ENCODE measurements at regions not wholly inside any gene's neighbourhood (a gene's known extent, or its start where the extent isn't known, plus 50 kb on each side); places are given as distances from the start of the nearest gene placed in this dataset.
"Not testable (repeated sequence)": the region's sequence is repeated elsewhere in the genome, so short reads cannot be mapped to it uniquely, and the experiment has no call there.

DNA sequence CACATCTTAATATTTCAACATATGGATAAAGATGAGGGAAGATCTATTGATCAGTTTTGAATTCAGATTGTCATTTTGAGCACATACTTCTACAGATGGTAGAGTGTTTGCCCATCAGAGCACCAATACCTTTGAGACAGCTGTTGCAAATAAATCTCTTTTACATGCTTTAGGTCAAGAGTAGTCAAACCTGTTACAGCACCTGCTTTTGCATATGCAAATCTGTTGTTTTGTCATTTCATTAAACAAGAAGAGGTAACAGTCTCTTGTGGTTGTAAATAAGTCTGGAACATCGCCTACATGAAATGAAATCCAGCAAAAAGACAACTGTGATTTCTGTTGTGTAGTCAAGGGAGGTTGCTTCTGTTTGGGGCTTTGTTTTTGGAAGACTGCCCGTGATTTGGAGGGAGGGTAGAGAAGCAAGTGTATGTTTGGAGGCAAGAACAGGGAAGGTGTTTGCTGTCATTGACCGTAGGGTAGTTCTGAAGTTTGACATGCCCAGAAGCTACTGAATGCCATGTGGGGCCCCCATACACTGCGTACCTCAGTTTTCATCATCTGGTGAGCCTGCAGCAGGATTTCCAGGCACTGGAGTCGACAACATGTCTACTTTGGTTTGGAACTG, 233.6 kb upstream of the PPP1R3A start:
- H3K4me3 ChIP-seq (ENCODE audit: low read length in 2 of 2), result no peak overlapping the region
- no peak for DNase-seq (ENCODE audit: low read depth in 6 of 9, low spot score in 9 of 9)
- no peak overlapping the region for H3K27ac ChIP-seq (ENCODE audit: low read depth in 1 of 2, low read length in 1 of 2)
- no peaks in the 10 kb centered on the region for H3K36me3 ChIP-seq (ENCODE audit: control insufficient read depth in 2 of 2, insufficient read depth in 2 of 2, low read length in 1 of 2)
- H3K9me3 ChIP-seq (ENCODE audit: control insufficient read depth in 2 of 2, insufficient read depth in 1 of 2, low read length in 1 of 2), result no peaks in the 10 kb centered on the region
- no peaks in the 10 kb centered on the region for H3K27me3 ChIP-seq (ENCODE audit: control insufficient read depth in 2 of 2, insufficient read depth in 1 of 2, low read length in 1 of 2)
- H3K4me1 ChIP-seq (ENCODE audit: control insufficient read depth in 2 of 2, insufficient read depth in 2 of 2, low read length in 2 of 2), result no peaks in the 10 kb centered on the region
- 90% methylated on average over 5 of the region's 5 CpGs for WGBS

- H3K9me3 ChIP-seq (ENCODE audit: control insufficient read depth in 2 of 2, insufficient read depth in 1 of 2, low read length in 1 of 2), result no peaks in the 10 kb centered on the region
- no peak for DNase-seq (ENCODE audit: low read depth in 6 of 9, low spot score in 9 of 9)
These were observed 233.0 kb upstream of the PPP1R3A start for GRCh38 chr7:114151777-114152176.

GRCh38 chr7:114150689-114151088, 231.9 kb upstream of the PPP1R3A start:
- no peak overlapping the region for H3K27ac ChIP-seq (ENCODE audit: low read depth in 1 of 2, low read length in 1 of 2)
- no peaks in the 10 kb centered on the region for H3K36me3 ChIP-seq (ENCODE audit: control insufficient read depth in 2 of 2, insufficient read depth in 2 of 2, low read length in 1 of 2)
- no peaks in the 10 kb centered on the region for H3K4me1 ChIP-seq (ENCODE audit: control insufficient read depth in 2 of 2, insufficient read depth in 2 of 2, low read length in 2 of 2)
- H3K4me3 ChIP-seq (ENCODE audit: low read length in 2 of 2), result no peak overlapping the region
- WGBS, result 98% methylated on average over 1 of the region's 1 CpG
- no peaks in the 10 kb centered on the region for H3K9me3 ChIP-seq (ENCODE audit: control insufficient read depth in 2 of 2, insufficient read depth in 1 of 2, low read length in 1 of 2)
- H3K27me3 ChIP-seq (ENCODE audit: control insufficient read depth in 2 of 2, insufficient read depth in 1 of 2, low read length in 1 of 2), result no peaks in the 10 kb centered on the region
- no peak for DNase-seq (ENCODE audit: low read depth in 6 of 9, low spot score in 9 of 9)

More at GRCh38 chr7:114151777-114152176, 233.0 kb upstream of the PPP1R3A start:
- Histone ChIP-seq H3K27ac (ENCODE audit: low read depth in 1 of 2, low read length in 1 of 2) (no peak overlapping the region), H3K4me3 (ENCODE audit: low read length in 2 of 2) (no peak overlapping the region), H3K27me3 (ENCODE audit: control insufficient read depth in 2 of 2, insufficient read depth in 1 of 2, low read length in 1 of 2) (no peaks in the 10 kb centered on the region), H3K36me3 (ENCODE audit: control insufficient read depth in 2 of 2, insufficient read depth in 2 of 2, low read length in 1 of 2) (no peaks in the 10 kb centered on the region), H3K4me1 (ENCODE audit: control insufficient read depth in 2 of 2, insufficient read depth in 2 of 2, low read length in 2 of 2) (no peaks in the 10 kb centered on the region)
- 33% methylated on average over 3 of the region's 3 CpGs for WGBS

DNA sequence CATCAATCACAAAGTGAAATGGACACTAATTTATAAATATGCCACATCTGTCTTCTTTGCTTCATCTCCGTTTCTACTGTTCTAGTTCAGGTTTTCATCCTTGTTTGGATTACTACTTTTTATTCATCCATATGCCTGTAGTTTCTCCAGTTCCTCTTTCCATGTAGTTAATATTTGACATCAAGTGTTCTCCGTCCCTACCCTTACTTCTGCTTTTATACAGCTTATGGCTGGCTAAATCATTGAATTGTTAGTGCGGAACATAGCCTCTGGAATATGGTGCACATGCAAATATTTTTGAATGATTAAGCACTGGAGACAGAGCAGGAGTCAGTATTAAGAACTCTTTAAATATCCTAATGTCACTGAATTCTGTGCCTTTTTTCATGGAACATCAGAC, 230.0 kb upstream of the PPP1R3A start:
- Histone ChIP-seq H3K27ac (ENCODE audit: low read depth in 1 of 2, low read length in 1 of 2) (no peak overlapping the region), H3K36me3 (ENCODE audit: control insufficient read depth in 2 of 2, insufficient read depth in 2 of 2, low read length in 1 of 2) (no peaks in the 10 kb centered on the region), H3K4me1 (ENCODE audit: control insufficient read depth in 2 of 2, insufficient read depth in 2 of 2, low read length in 2 of 2) (no peaks in the 10 kb centered on the region), H3K4me3 (ENCODE audit: low read length in 2 of 2) (no peak overlapping the region), H3K9me3 (ENCODE audit: control insufficient read depth in 2 of 2, insufficient read depth in 1 of 2, low read length in 1 of 2) (no peaks in the 10 kb centered on the region), H3K27me3 (ENCODE audit: control insufficient read depth in 2 of 2, insufficient read depth in 1 of 2, low read length in 1 of 2) (no peaks in the 10 kb centered on the region)
- 6% methylated on average over 3 of the region's 3 CpGs for WGBS
- DNase-seq (ENCODE audit: low read depth in 6 of 9, low spot score in 9 of 9), result no peak

DNA sequence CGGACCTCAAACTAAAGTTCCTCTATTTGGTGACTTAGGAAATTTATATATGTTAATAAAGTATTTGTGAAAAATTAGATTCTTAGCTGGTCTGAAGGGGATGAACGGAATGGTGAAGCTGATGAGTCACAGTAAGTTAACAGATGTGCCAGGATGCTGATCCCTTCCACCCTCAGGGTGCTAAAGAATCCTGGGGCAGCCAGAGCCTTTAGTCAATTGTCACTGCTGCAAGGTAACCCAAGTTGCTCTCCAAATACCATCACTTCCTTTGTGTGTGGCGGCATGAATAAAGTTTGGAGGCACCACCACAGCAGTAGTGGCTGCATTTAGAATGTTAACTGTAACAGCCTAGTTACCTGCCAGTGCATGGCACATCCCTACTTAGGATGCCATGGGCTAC, 222.6 kb upstream of the PPP1R3A start:
- no peaks in the 10 kb centered on the region for H3K36me3 ChIP-seq (ENCODE audit: control insufficient read depth in 2 of 2, insufficient read depth in 2 of 2, low read length in 1 of 2)
- no peak overlapping the region for H3K4me3 ChIP-seq (ENCODE audit: low read length in 2 of 2)
- H3K9me3 ChIP-seq (ENCODE audit: control insufficient read depth in 2 of 2, insufficient read depth in 1 of 2, low read length in 1 of 2), result no peaks in the 10 kb centered on the region
- DNase-seq (ENCODE audit: low read depth in 6 of 9, low spot score in 9 of 9), result no peak
- no peaks in the 10 kb centered on the region for H3K4me1 ChIP-seq (ENCODE audit: control insufficient read depth in 2 of 2, insufficient read depth in 2 of 2, low read length in 2 of 2)
- WGBS, result 61% methylated on average over 3 of the region's 3 CpGs
- H3K27me3 ChIP-seq (ENCODE audit: control insufficient read depth in 2 of 2, insufficient read depth in 1 of 2, low read length in 1 of 2), result no peaks in the 10 kb centered on the region
- H3K27ac ChIP-seq (ENCODE audit: low read depth in 1 of 2, low read length in 1 of 2), result no peak overlapping the region

DNA sequence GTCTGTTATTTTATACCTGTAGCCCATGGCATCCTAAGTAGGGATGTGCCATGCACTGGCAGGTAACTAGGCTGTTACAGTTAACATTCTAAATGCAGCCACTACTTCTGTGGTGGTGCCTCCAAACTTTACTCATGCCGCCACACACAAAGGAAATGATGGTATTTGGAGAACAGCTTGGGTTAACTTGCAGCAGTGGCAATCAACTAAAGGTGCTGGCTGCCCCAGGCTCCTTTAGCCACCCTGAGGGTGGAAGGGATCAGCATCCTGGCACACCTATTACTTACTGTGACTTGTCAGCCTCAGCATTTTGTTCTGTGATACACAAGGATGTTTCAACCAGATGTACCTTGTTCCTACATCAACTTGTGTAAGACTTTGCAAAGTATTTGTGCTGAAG, 221.8 kb upstream of the PPP1R3A start:
- Histone ChIP-seq H3K4me3 (ENCODE audit: low read length in 2 of 2) (no peak overlapping the region), H3K9me3 (ENCODE audit: control insufficient read depth in 2 of 2, insufficient read depth in 1 of 2, low read length in 1 of 2) (no peaks in the 10 kb centered on the region), H3K27ac (ENCODE audit: low read depth in 1 of 2, low read length in 1 of 2) (no peak overlapping the region), H3K36me3 (ENCODE audit: control insufficient read depth in 2 of 2, insufficient read depth in 2 of 2, low read length in 1 of 2) (no peaks in the 10 kb centered on the region), H3K27me3 (ENCODE audit: control insufficient read depth in 2 of 2, insufficient read depth in 1 of 2, low read length in 1 of 2) (no peaks in the 10 kb centered on the region), H3K4me1 (ENCODE audit: control insufficient read depth in 2 of 2, insufficient read depth in 2 of 2, low read length in 2 of 2) (no peaks in the 10 kb centered on the region)
- DNase-seq (ENCODE audit: low read depth in 6 of 9, low spot score in 9 of 9), result no peak
- WGBS, result 95% methylated on average over 1 of the region's 1 CpG

DNA sequence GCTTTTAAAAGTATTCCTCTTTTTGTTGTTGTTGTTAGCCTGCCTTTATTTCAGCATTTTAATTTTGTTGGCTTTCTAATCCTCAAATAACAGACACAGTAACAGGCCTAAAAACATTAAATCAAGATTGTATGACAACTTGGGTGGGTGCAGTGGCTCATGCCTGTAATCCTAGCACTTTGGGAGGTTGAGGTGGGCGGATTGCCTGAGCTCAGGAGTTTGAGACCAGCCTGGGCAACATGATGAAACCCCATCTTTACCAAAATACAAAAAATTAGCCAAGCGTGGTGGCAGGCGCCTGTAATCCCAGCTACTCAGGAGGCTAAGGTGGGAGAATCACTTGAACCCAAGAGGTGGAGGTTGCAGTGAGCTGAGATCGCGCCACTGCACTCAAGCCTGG, 220.9 kb upstream of the PPP1R3A start:
- not testable (repeated sequence) for H3K36me3 ChIP-seq (ENCODE audit: control insufficient read depth in 2 of 2, insufficient read depth in 2 of 2, low read length in 1 of 2); H3K9me3 ChIP-seq (ENCODE audit: control insufficient read depth in 2 of 2, insufficient read depth in 1 of 2, low read length in 1 of 2); H3K4me3 ChIP-seq (ENCODE audit: low read length in 2 of 2); H3K4me1 ChIP-seq (ENCODE audit: control insufficient read depth in 2 of 2, insufficient read depth in 2 of 2, low read length in 2 of 2); H3K27me3 ChIP-seq (ENCODE audit: control insufficient read depth in 2 of 2, insufficient read depth in 1 of 2, low read length in 1 of 2); H3K27ac ChIP-seq (ENCODE audit: low read depth in 1 of 2, low read length in 1 of 2); DNase-seq (ENCODE audit: low read depth in 6 of 9, low spot score in 9 of 9)
- WGBS, result 91% methylated on average over 5 of the region's 5 CpGs

DNA sequence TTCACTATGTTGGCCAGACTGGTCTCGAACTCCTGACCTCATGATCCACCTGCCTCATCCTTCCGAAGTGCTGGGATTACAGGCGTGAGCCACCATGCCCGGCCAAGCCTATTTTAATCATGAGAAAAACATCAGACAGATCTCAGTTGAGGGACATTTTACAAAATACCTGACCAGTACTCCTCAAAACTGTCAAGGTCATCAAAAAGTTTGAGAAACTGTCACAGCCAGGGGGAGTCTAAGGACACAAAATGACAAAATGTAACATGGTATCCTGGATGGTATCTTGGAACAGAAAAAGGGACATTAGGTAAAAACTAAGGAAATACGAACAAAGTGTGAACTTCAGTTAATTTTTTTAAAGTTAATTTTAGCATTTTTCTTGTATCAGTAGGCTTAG, 219.8 kb upstream of the PPP1R3A start:
- Histone ChIP-seq H3K36me3 (ENCODE audit: control insufficient read depth in 2 of 2, insufficient read depth in 2 of 2, low read length in 1 of 2) (no peaks in the 10 kb centered on the region), H3K4me3 (ENCODE audit: low read length in 2 of 2) (no peak overlapping the region), H3K9me3 (ENCODE audit: control insufficient read depth in 2 of 2, insufficient read depth in 1 of 2, low read length in 1 of 2) (no peaks in the 10 kb centered on the region), H3K4me1 (ENCODE audit: control insufficient read depth in 2 of 2, insufficient read depth in 2 of 2, low read length in 2 of 2) (no peaks in the 10 kb centered on the region), H3K27me3 (ENCODE audit: control insufficient read depth in 2 of 2, insufficient read depth in 1 of 2, low read length in 1 of 2) (no peaks in the 10 kb centered on the region), H3K27ac (ENCODE audit: low read depth in 1 of 2, low read length in 1 of 2) (no peak overlapping the region)
- 91% methylated on average over 5 of the region's 5 CpGs for WGBS
- DNase-seq (ENCODE audit: low read depth in 6 of 9, low spot score in 9 of 9), result no peak

GRCh38 chr7:114133717-114134116, 214.9 kb upstream of the PPP1R3A start:
- DNase-seq (ENCODE audit: low read depth in 6 of 9, low spot score in 9 of 9), result no peak
- H3K9me3 ChIP-seq (ENCODE audit: control insufficient read depth in 2 of 2, insufficient read depth in 1 of 2, low read length in 1 of 2), result no peaks in the 10 kb centered on the region
- H3K4me1 ChIP-seq (ENCODE audit: control insufficient read depth in 2 of 2, insufficient read depth in 2 of 2, low read length in 2 of 2), result no peaks in the 10 kb centered on the region
- no peaks in the 10 kb centered on the region for H3K27me3 ChIP-seq (ENCODE audit: control insufficient read depth in 2 of 2, insufficient read depth in 1 of 2, low read length in 1 of 2)
- H3K36me3 ChIP-seq (ENCODE audit: control insufficient read depth in 2 of 2, insufficient read depth in 2 of 2, low read length in 1 of 2), result no peaks in the 10 kb centered on the region
- no peak overlapping the region for H3K27ac ChIP-seq (ENCODE audit: low read depth in 1 of 2, low read length in 1 of 2)
- no peak overlapping the region for H3K4me3 ChIP-seq (ENCODE audit: low read length in 2 of 2)

DNA sequence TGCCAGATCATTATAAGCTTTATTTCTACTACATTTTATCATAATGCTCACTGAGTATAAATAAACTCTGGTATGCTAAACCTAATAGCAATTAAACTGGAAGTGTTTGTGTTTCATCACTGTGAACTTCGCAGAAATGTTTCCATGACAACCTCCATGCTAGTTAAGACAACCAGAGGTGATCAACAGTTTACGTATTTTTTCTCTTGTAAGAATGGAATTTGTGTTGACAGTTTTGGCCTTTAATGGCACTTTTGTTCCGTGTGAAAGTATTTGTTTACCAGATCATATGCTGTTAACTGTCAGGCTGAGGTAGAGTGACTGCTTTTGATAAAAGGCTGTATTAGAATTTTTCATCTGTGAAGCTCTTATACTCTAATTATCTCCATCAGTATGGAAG, 212.1 kb upstream of the PPP1R3A start:
- H3K4me3 ChIP-seq (ENCODE audit: low read length in 2 of 2), result no peak overlapping the region
- no peaks in the 10 kb centered on the region for H3K4me1 ChIP-seq (ENCODE audit: control insufficient read depth in 2 of 2, insufficient read depth in 2 of 2, low read length in 2 of 2)
- 92% methylated on average over 3 of the region's 3 CpGs for WGBS
- H3K27me3 ChIP-seq (ENCODE audit: control insufficient read depth in 2 of 2, insufficient read depth in 1 of 2, low read length in 1 of 2), result no peaks in the 10 kb centered on the region
- H3K27ac ChIP-seq (ENCODE audit: low read depth in 1 of 2, low read length in 1 of 2), result no peak overlapping the region
- no peaks in the 10 kb centered on the region for H3K9me3 ChIP-seq (ENCODE audit: control insufficient read depth in 2 of 2, insufficient read depth in 1 of 2, low read length in 1 of 2)
- no peaks in the 10 kb centered on the region for H3K36me3 ChIP-seq (ENCODE audit: control insufficient read depth in 2 of 2, insufficient read depth in 2 of 2, low read length in 1 of 2)
- DNase-seq (ENCODE audit: low read depth in 6 of 9, low spot score in 9 of 9), result no peak
